GM10266 (cell line): ENCODE measurements at regions not wholly inside any gene's neighbourhood (a gene's known extent, or its start where the extent isn't known, plus 50 kb on each side); places are given as distances from the start of the nearest gene placed in this dataset.

Source experiments
- DNase-seq: peaks from one replicate; pipeline ENCODE4 v3.0.0; 2012; ENCODE audit errors: extremely low spot score
- CTCF ChIP-seq: IDR thresholded peaks from 2 replicates; pipeline ENCODE4 v1.5.1; 2012; ENCODE audit warnings: mild to moderate bottlenecking, low read depth; ENCODE audit not compliant: control insufficient read depth, insufficient read depth; ENCODE audit errors: missing control alignments

GRCh38 chr18:55787536-55788073 lies 199.6 kb upstream of the TCF4 start:
- TF ChIP-seq CTCF = no peak
- no peak for DNase-seq

DNA sequence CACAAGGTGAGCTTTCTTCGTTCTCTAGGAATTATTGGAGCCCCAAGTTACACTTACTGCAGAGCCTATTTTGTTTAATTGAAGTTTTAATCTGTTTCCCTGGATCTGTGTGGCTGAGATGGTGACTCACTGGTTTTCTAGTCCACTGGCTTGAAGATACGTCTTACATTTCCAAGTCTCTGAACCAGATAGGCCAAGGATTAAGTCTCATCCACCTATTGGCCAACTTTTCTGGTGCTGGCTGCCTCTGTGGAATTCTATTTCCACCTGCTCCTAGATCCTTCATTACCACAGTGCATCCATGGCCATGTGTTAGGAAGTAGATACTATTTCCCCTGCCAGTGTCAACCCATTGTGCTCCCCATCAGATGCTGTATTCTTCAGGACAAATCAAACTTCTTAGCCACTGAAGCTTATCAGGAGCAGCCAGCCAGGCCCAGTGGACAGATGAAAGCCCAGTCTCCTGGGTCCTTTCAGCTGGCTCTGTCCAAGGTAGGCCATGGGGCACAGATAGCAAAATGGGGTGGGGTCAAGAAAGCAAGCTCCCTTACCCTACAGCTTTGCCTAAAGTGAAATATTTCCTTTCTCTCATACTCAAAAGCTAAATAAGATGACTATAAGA lies 198.8 kb upstream of the TCF4 start:
- no peak for TF ChIP-seq CTCF
- no peak for DNase-seq

DNA sequence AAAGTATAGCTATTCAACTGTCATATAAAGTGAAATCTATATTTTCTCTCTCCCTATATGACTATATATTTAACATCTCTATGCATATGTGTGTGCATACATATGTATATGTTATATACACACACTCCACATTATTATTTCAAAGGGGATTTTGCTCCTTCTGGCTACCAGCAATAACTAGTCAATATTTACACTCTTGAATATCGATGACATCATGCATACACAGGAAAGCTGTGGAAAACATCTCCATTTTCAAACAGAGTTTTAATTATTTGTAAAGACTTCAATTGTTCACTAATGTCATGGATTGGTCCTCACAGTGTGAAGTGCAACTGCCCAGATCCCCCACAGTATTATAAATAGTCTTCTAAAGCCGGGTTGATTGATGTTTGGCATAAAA lies 195.9 kb upstream of the TCF4 start:
- DNase-seq = no peak

GRCh38 chr18:55781481-55781957 lies 193.5 kb upstream of the TCF4 start:
- peak; percentile 27 for TF ChIP-seq CTCF
- DNase-seq = peak; percentile 35

More for the DNA sequence above, 195.9 kb upstream of the TCF4 start:
- no peak for TF ChIP-seq CTCF

DNA sequence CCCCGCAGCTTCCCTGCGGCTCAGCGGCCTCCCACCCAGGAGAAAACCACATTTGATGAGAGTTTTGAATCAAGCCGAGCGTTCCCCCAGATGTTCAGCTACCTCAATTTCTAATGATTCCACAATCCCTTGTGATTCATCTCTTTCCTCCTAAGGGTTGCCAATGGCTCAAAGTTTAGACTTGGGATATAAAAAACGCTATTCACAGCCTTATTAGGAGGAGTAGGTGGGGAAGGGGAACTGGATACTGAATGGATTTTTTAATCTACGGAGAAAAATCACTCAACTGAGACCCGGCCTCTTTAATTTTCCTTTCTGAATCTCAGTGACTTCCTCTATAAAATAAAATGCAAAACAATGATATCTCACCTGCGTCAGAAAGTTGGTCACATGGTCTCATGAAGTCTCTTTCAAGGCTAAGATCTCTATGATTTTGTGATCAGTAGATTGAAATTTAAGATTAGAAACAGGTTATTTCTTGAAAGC lies 192.6 kb upstream of the TCF4 start:
- no peak for TF ChIP-seq CTCF
- peak; percentile 24 for DNase-seq

GRCh38 chr18:55779691-55780585 lies 191.9 kb upstream of the TCF4 start:
- no peak for TF ChIP-seq CTCF
- peak; percentile 27 for DNase-seq
